ENCODE measurements at regions not wholly inside any gene's neighbourhood (a gene's known extent, or its start where the extent isn't known, plus 50 kb on each side); places are given as distances from the start of the nearest gene placed in this dataset.

- no peak for TF ChIP-seq CTCF (IDR thresholded peaks at IDR 0.05; ENCODE audit: low read length)
- no peak for TF ChIP-seq EZH2 (IDR thresholded peaks at IDR 0.05; ENCODE audit: borderline replicate concordance, low read length)
These were observed 147.3 kb downstream of the PCDH7 start for GRCh38 chr4:30867427-30867826.

Measured in OCI-LY1 (cell line).